HG03175 (cell line): ENCODE measurements at regions not wholly inside any gene's neighbourhood (a gene's known extent, or its start where the extent isn't known, plus 50 kb on each side); places are given as distances from the start of the nearest gene placed in this dataset.

ENCODE experiments used
- ATAC-seq: cut with Tn5 transposase; IDR thresholded peaks from one replicate; pipeline ENCODE4 v1.9.1; 2021; ENCODE audit warnings: mild to moderate bottlenecking, moderate library complexity; ENCODE audit not compliant: unreplicated experiment

- no peak for ATAC-seq
Measured at GRCh38 chr4:122038896-122039295, 87.0 kb upstream of the TRPC3 start.

- ATAC-seq = no peak
Measured at GRCh38 chr4:122034619-122035018, 82.8 kb upstream of the TRPC3 start.

- ATAC-seq = no peak
Measured at GRCh38 chr4:122027203-122027602, 75.3 kb upstream of the TRPC3 start.

- no peak for ATAC-seq
Measured at GRCh38 chr4:122017296-122017695, 65.4 kb upstream of the TRPC3 start.

- ATAC-seq = no peak
Measured at GRCh38 chr4:122015203-122015602, 63.3 kb upstream of the TRPC3 start.

- no peak for ATAC-seq
Measured at GRCh38 chr4:122012735-122013134, 60.9 kb upstream of the TRPC3 start.

GRCh38 chr4:122010610-122011009, 58.8 kb upstream of the TRPC3 start:
- no peak for ATAC-seq

GRCh38 chr4:122009524-122009923, 57.7 kb upstream of the TRPC3 start:
- ATAC-seq = no peak

- ATAC-seq = no peak
Measured at GRCh38 chr4:122007016-122007415, 55.2 kb upstream of the TRPC3 start.

GRCh38 chr4:122005064-122005755, 53.4 kb upstream of the TRPC3 start:
- no peak for ATAC-seq

GRCh38 chr4:122003335-122003734, 51.5 kb upstream of the TRPC3 start:
- peak; percentile 87 for ATAC-seq
